GM19025 (cell line): ENCODE measurements at regions not wholly inside any gene's neighbourhood (a gene's known extent, or its start where the extent isn't known, plus 50 kb on each side); places are given as distances from the start of the nearest gene placed in this dataset.

Source experiments
- ATAC-seq: cut with Tn5 transposase; IDR thresholded peaks from one replicate; pipeline ENCODE4 v1.9.1; 2021; ENCODE audit warnings: mild to moderate bottlenecking, low read depth, moderate library complexity; ENCODE audit not compliant: unreplicated experiment

GRCh38 chr10:8456386-8456785 lies 401.9 kb downstream of the GATA3 start:
- ATAC-seq = no peak

- ATAC-seq = no peak
These were observed 406.1 kb downstream of the GATA3 start for GRCh38 chr10:8460626-8461025.

GRCh38 chr10:8462565-8462964 lies 408.1 kb downstream of the GATA3 start:
- no peak for ATAC-seq

GRCh38 chr10:8463853-8464252 lies 409.4 kb downstream of the GATA3 start:
- no peak for ATAC-seq

GRCh38 chr10:8468477-8468876 lies 414.0 kb downstream of the GATA3 start:
- ATAC-seq = no peak

- no peak for ATAC-seq
These were observed 418.7 kb downstream of the GATA3 start for GRCh38 chr10:8473205-8473604.

- no peak for ATAC-seq
These were observed 422.8 kb downstream of the GATA3 start for GRCh38 chr10:8477300-8477699.

GRCh38 chr10:8481718-8482504 lies 427.4 kb downstream of the GATA3 start:
- ATAC-seq = no peak

- no peak for ATAC-seq
These were observed 430.5 kb downstream of the GATA3 start for GRCh38 chr10:8485032-8485431.

- no peak for ATAC-seq
These were observed 432.9 kb downstream of the GATA3 start for GRCh38 chr10:8487346-8487745.

- no peak for ATAC-seq
These were observed 434.7 kb downstream of the GATA3 start for GRCh38 chr10:8489232-8489631.

GRCh38 chr10:8489823-8490222 lies 435.3 kb downstream of the GATA3 start:
- no peak for ATAC-seq

- no peak for ATAC-seq
These were observed 443.8 kb downstream of the GATA3 start for GRCh38 chr10:8498290-8498689.

GRCh38 chr10:8498881-8499280 lies 444.4 kb downstream of the GATA3 start:
- ATAC-seq = no peak

GRCh38 chr10:8499312-8499711 lies 444.8 kb downstream of the GATA3 start:
- ATAC-seq = no peak

GRCh38 chr10:8499752-8500390 lies 445.4 kb downstream of the GATA3 start:
- no peak for ATAC-seq

- no peak for ATAC-seq
These were observed 448.1 kb downstream of the GATA3 start for GRCh38 chr10:8502573-8502972.

GRCh38 chr10:8504499-8504898 lies 450.0 kb downstream of the GATA3 start:
- ATAC-seq = no peak

GRCh38 chr10:8507156-8507555 lies 452.7 kb downstream of the GATA3 start:
- no peak for ATAC-seq

- no peak for ATAC-seq
These were observed 454.4 kb downstream of the GATA3 start for GRCh38 chr10:8508882-8509281.

GRCh38 chr10:8510471-8510870 lies 456.0 kb downstream of the GATA3 start:
- no peak for ATAC-seq

- no peak for ATAC-seq
These were observed 456.5 kb downstream of the GATA3 start for GRCh38 chr10:8511026-8511425.
